Ishikawa (cell line): ENCODE measurements at regions not wholly inside any gene's neighbourhood (a gene's known extent, or its start where the extent isn't known, plus 50 kb on each side); places are given as distances from the start of the nearest gene placed in this dataset.

ENCODE experiments used
- CEBPB ChIP-seq: IDR thresholded peaks from 2 replicates; pipeline ENCODE4 v1.6.1; 2012
- CREB1 ChIP-seq: IDR thresholded peaks from 2 replicates; pipeline ENCODE4 v1.6.1; 2012; ENCODE audit warnings: low read depth
- EGR1 ChIP-seq: IDR thresholded peaks from 2 replicates; pipeline ENCODE4 v1.6.1; 2012
- EP300 ChIP-seq: IDR thresholded peaks from 2 replicates; pipeline ENCODE4 v1.6.1; 2012; ENCODE audit warnings: borderline replicate concordance
- FOXM1 ChIP-seq: IDR thresholded peaks from 2 replicates; pipeline ENCODE4 v1.6.1; 2012; ENCODE audit warnings: low read depth, borderline replicate concordance
- MAX ChIP-seq: IDR thresholded peaks from 2 replicates; pipeline ENCODE4 v1.6.1; 2012
- NFIC ChIP-seq: IDR thresholded peaks from 2 replicates; pipeline ENCODE4 v1.6.1; 2012
- RAD21 ChIP-seq: IDR thresholded peaks from 2 replicates; pipeline ENCODE4 v1.6.1; 2012; ENCODE audit warnings: low read depth
- REST ChIP-seq: IDR thresholded peaks from 2 replicates; pipeline ENCODE4 v1.6.1; 2012; ENCODE audit warnings: low read depth, mild to moderate bottlenecking
- TAF1 ChIP-seq: IDR thresholded peaks from 2 replicates; pipeline ENCODE4 v1.6.1; 2012; ENCODE audit warnings: low read depth, mild to moderate bottlenecking
- TCF12 ChIP-seq: IDR thresholded peaks from 2 replicates; pipeline ENCODE4 v1.6.1; 2012; ENCODE audit warnings: low read depth
- TEAD4 ChIP-seq: IDR thresholded peaks from 2 replicates; pipeline ENCODE4 v1.6.1; 2012
- YY1 ChIP-seq: IDR thresholded peaks from 2 replicates; pipeline ENCODE4 v1.6.1; 2012; ENCODE audit warnings: low read depth
- ZBTB7A ChIP-seq: IDR thresholded peaks from 2 replicates; pipeline ENCODE4 v1.6.1; 2012; ENCODE audit warnings: low read depth
- TF ChIP-seq, protein P1 (sequence below): IDR thresholded peaks from 2 replicates; pipeline ENCODE4 v1.6.1; 2012

DNA sequence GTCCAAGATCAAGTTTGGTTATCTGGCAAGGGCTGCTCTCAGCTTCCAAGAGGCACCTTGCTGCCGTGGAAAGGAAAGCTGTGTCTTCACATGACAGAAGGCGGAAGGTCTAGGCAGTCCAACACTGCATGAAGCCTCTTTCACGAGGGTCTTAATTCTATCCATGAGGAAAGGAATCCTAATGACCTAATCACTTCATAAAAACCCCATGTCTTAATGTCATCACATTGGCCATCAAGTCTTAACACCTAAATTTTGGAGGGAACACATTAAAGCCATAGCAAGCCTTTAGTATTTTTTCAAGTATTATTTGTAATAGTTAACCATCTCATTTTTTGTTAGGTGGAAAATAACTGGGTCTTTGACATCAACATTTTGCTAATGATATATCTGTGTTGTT is 858.3 kb downstream of the FLRT2 start:
- TF ChIP-seq YY1, result no peak
- no peak for TF ChIP-seq CEBPB
- TF ChIP-seq NFIC, result no peak
- no peak for TF ChIP-seq TEAD4
- TF ChIP-seq RAD21, result no peak
- TF ChIP-seq TCF12, result no peak

DNA sequence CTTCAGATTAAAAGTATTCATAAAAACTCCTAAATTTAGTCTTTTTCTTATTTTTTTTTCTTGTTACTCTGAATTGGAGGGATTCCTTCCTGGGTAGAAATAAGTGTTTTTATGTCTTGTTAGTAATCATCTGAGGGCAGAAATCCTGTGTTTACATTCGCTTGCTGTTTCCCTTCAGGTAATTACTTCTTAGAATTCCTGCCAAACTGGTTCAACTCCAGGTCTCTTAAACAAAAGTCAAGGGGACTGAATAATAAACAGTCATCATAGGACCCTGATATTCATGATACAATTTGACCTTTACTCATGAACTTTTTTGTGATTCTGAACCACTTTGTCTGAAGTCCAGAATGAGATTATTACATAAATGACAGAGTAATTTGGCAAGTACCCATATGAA is 843.9 kb downstream of the FLRT2 start:
- TF ChIP-seq TAF1 (no peak), ZBTB7A (no peak), MAX (no peak), RAD21 (no peak), CREB1 (no peak), REST (no peak), TCF12 (no peak), FOXM1 (no peak), CEBPB (no peak), EGR1 (no peak)
- TF ChIP-seq, protein P1, sequence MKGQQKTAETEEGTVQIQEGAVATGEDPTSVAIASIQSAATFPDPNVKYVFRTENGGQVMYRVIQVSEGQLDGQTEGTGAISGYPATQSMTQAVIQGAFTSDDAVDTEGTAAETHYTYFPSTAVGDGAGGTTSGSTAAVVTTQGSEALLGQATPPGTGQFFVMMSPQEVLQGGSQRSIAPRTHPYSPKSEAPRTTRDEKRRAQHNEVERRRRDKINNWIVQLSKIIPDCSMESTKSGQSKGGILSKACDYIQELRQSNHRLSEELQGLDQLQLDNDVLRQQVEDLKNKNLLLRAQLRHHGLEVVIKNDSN, result no peak

DNA sequence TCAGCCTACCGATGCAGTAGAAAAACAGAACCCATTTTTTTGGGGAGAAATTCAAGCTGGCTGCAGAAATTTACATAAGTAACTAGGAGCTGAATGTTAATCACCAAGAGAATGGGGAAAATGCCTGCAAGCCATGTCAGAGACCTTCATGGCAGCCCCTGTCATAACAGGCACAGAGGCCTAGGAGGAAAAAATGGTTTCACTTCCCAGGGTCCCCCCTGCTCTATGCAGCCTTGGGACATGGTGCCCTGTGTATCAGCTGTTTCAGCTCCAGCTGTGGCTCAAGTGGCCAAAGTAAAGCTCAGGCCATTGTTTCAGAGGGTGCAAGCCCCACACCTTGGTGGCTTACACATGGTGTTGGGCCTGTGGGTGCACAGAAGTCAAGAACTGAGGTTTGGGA is 842.5 kb downstream of the FLRT2 start:
- no peak for TF ChIP-seq YY1
- TF ChIP-seq EP300, result no peak
- no peak for TF ChIP-seq CREB1
- TF ChIP-seq EGR1, result no peak
- no peak for TF ChIP-seq TCF12
- no peak for TF ChIP-seq ZBTB7A
- no peak for TF ChIP-seq REST
- no peak for TF ChIP-seq TAF1
- no peak for TF ChIP-seq TEAD4
- TF ChIP-seq MAX, result no peak
- no peak for TF ChIP-seq CEBPB

DNA sequence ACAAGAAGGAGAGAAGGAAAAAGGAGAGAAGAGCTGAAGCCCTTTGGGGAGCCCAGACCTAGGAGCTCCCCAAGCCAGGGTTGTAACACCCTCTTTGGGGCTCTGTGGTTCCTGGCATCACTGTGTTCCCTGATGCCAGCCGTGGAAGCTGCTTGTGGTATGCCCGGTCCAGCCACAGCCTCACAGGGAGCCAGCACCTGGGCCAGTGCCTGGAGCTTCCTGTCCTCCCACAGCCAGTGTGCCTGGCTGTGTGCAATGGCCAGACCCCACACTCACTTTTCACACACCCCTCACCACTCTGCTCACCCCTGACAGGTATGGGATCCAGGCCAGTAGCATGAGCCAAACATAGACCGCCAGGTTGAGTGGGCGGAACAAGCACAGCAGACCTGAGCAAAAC is 834.7 kb downstream of the FLRT2 start:
- no peak for TF ChIP-seq CEBPB
- no peak for TF ChIP-seq ZBTB7A
- no peak for TF ChIP-seq CREB1
- TF ChIP-seq, protein P1, result no peak
- no peak for TF ChIP-seq NFIC
- no peak for TF ChIP-seq EGR1
- no peak for TF ChIP-seq FOXM1
- no peak for TF ChIP-seq TCF12
- no peak for TF ChIP-seq RAD21
- TF ChIP-seq EP300, result no peak
- no peak for TF ChIP-seq TEAD4

GRCh38 chr14:86363576-86363975 is 833.6 kb downstream of the FLRT2 start:
- TF ChIP-seq FOXM1 (no peak), REST (no peak), MAX (no peak), RAD21 (no peak), CREB1 (no peak), YY1 (no peak), TEAD4 (no peak), NFIC (no peak), EP300 (no peak)
- TF ChIP-seq, protein P1, result no peak
